Parathyroid adenoma (tissue), 2 donors: ENCODE measurements at regions not wholly inside any gene's neighbourhood (a gene's known extent, or its start where the extent isn't known, plus 50 kb on each side); places are given as distances from the start of the nearest gene placed in this dataset.

Experiments used
- H2AFZ ChIP-seq: fragments of 300-600 bp; sonication (generic); one replicate; pipeline ENCODE4 v1.7.0; 2017; ENCODE audit warnings: antibody characterized with exemption, mild to moderate bottlenecking
- H3K27ac ChIP-seq: fragments of 300-600 bp; sonication (generic); one replicate; pipeline ENCODE4 v1.7.0; 2017
- H3K27me3 ChIP-seq: fragments of 300-600 bp; sonication (generic); one replicate; pipeline ENCODE4 v1.7.0; 2017; ENCODE audit warnings: low read length; ENCODE audit not compliant: control insufficient read depth, insufficient read depth
- H3K36me3 ChIP-seq: fragments of 300-600 bp; sonication (generic); one replicate; pipeline ENCODE4 v1.7.0; 2017; ENCODE audit warnings: low read length; ENCODE audit not compliant: control insufficient read depth, insufficient read depth
- H3K4me1 ChIP-seq: fragments of 300-600 bp; sonication (generic); one replicate; pipeline ENCODE4 v1.7.0; 2017; ENCODE audit warnings: control low read depth
- H3K4me2 ChIP-seq: fragments of 300-600 bp; sonication (generic); one replicate; pipeline ENCODE4 v1.7.0; 2017; ENCODE audit warnings: low read length
- H3K4me3 ChIP-seq: fragments of 300-600 bp; sonication (generic); one replicate; pipeline ENCODE4 v1.7.0; 2017; ENCODE audit warnings: low read depth, low read length
- H3K79me2 ChIP-seq: fragments of 300-600 bp; sonication (generic); one replicate; pipeline ENCODE4 v1.7.0; 2017; ENCODE audit warnings: control low read depth
- H3K9ac ChIP-seq: fragments of 300-600 bp; sonication (generic); one replicate; pipeline ENCODE4 v1.7.0; 2017; ENCODE audit warnings: mild to moderate bottlenecking
- H3K9me3 ChIP-seq: fragments of 300-600 bp; sonication (generic); one replicate; pipeline ENCODE4 v1.7.0; 2017; ENCODE audit warnings: low read length; ENCODE audit not compliant: control insufficient read depth
- CTCF ChIP-seq: fragments of 300-600 bp; sonication (generic); IDR thresholded peaks from one replicate; pipeline ENCODE4 v1.7.0; 2017; ENCODE audit warnings: antibody characterized with exemption, mild to moderate bottlenecking
- donor health status: primary hyperparathyroidism.

- TF ChIP-seq CTCF = no peak
- H3K9me3 ChIP-seq = no peaks in the 10 kb centered on the region
- H2AFZ ChIP-seq = no peak overlapping the region
- no peak overlapping the region for H3K9ac ChIP-seq
- no peaks in the 10 kb centered on the region for H3K79me2 ChIP-seq
- H3K36me3 ChIP-seq = no peaks in the 10 kb centered on the region
- no peak overlapping the region for H3K4me3 ChIP-seq
- no peak overlapping the region for H3K4me2 ChIP-seq
- no peaks in the 10 kb centered on the region for H3K27me3 ChIP-seq
- H3K27ac ChIP-seq = no peak overlapping the region
- H3K4me1 ChIP-seq = no peaks in the 10 kb centered on the region
These were observed 163.4 kb upstream of the FSTL4 start for GRCh38 chr5:133775584-133776304.

- no peaks in the 10 kb centered on the region for H3K79me2 ChIP-seq
- no peak overlapping the region for H3K27ac ChIP-seq
- H3K4me2 ChIP-seq = no peak overlapping the region
- H3K36me3 ChIP-seq = no peaks in the 10 kb centered on the region
- no peak overlapping the region for H3K9ac ChIP-seq
- no peaks in the 10 kb centered on the region for H3K27me3 ChIP-seq
- no peaks in the 10 kb centered on the region for H3K4me1 ChIP-seq
- H2AFZ ChIP-seq = no peak overlapping the region
- no peak overlapping the region for H3K4me3 ChIP-seq
- TF ChIP-seq CTCF = no peak
- H3K9me3 ChIP-seq = no peaks in the 10 kb centered on the region
These were observed 161.2 kb upstream of the FSTL4 start for GRCh38 chr5:133773247-133774202.

- H3K27ac ChIP-seq = no peak overlapping the region
- H3K4me2 ChIP-seq = no peak overlapping the region
- no peak overlapping the region for H3K4me3 ChIP-seq
- no peaks in the 10 kb centered on the region for H3K27me3 ChIP-seq
- H2AFZ ChIP-seq = no peak overlapping the region
- no peaks in the 10 kb centered on the region for H3K79me2 ChIP-seq
- no peak for TF ChIP-seq CTCF
- H3K9ac ChIP-seq = no peak overlapping the region
- no peaks in the 10 kb centered on the region for H3K4me1 ChIP-seq
- H3K36me3 ChIP-seq = no peaks in the 10 kb centered on the region
- H3K9me3 ChIP-seq = no peaks in the 10 kb centered on the region
These were observed 157.5 kb upstream of the FSTL4 start for GRCh38 chr5:133769842-133770241.

GRCh38 chr5:133763744-133764143 lies 151.4 kb upstream of the FSTL4 start:
- no peak overlapping the region for H3K4me3 ChIP-seq
- no peaks in the 10 kb centered on the region for H3K27me3 ChIP-seq
- no peaks in the 10 kb centered on the region for H3K9me3 ChIP-seq
- H3K36me3 ChIP-seq = no peaks in the 10 kb centered on the region
- H3K9ac ChIP-seq = no peak overlapping the region
- H3K79me2 ChIP-seq = no peaks in the 10 kb centered on the region
- no peak for TF ChIP-seq CTCF
- no peak overlapping the region for H3K4me2 ChIP-seq
- no peak overlapping the region for H2AFZ ChIP-seq
- no peak overlapping the region for H3K27ac ChIP-seq
- no peaks in the 10 kb centered on the region for H3K4me1 ChIP-seq
